ENCODE measurements at regions not wholly inside any gene's neighbourhood (a gene's known extent, or its start where the extent isn't known, plus 50 kb on each side); places are given as distances from the start of the nearest gene placed in this dataset.
"Not testable (repeated sequence)": the region's sequence is repeated elsewhere in the genome, so short reads cannot be mapped to it uniquely, and the experiment has no call there.

- H3K4me3 ChIP-seq (ENCODE audit: low read length); CTCF ChIA-PET; H3K4me1 ChIP-seq (ENCODE audit: insufficient read depth, low read length); H3K4me1 Mint-ChIP-seq; POLR2A ChIA-PET; H3K27ac ChIP-seq (ENCODE audit: low read depth, low read length); H3K27ac Mint-ChIP-seq; H3K36me3 Mint-ChIP-seq; H3K27me3 ChIP-seq (ENCODE audit: insufficient read depth, low read length, poor library complexity, severe bottlenecking); H3K36me3 ChIP-seq (ENCODE audit: insufficient read depth, low read length); H3K4me3 Mint-ChIP-seq; H3K9me3 ChIP-seq (ENCODE audit: low read length); DNase-seq; H3K9me3 Mint-ChIP-seq: not testable (repeated sequence)
- peaks cover 10 to 20% of the 10 kb centered on the region in 2 donors for H3K27me3 Mint-ChIP-seq
Observed at GRCh38 chr12:108420421-108420820, 81.3 kb upstream of the CMKLR1 start.

GRCh38 chr12:108419949-108420348, 80.8 kb upstream of the CMKLR1 start:
- no peak overlapping the region for H3K4me3 ChIP-seq (ENCODE audit: low read length)
- Mint-ChIP-seq H3K9me3 (peaks cover 0 to 5% (median 0%) of the 10 kb centered on the region in 5 donors), H3K4me3 (no peak overlapping the region), H3K4me1 (no peaks in the 10 kb centered on the region), H3K27ac (no peak overlapping the region), H3K27me3 (peaks cover 11 to 19% of the 10 kb centered on the region in 2 donors), H3K36me3 (no peaks in the 10 kb centered on the region)
- POLR2A ChIA-PET, result no interaction called here
- H3K4me1 ChIP-seq (ENCODE audit: insufficient read depth, low read length), result no peaks in the 10 kb centered on the region
- H3K27me3 ChIP-seq (ENCODE audit: insufficient read depth, low read length, poor library complexity, severe bottlenecking), result no peaks in the 10 kb centered on the region
- H3K36me3 ChIP-seq (ENCODE audit: insufficient read depth, low read length), result no peaks in the 10 kb centered on the region
- no peak for DNase-seq
- CTCF ChIA-PET, result no interaction called here
- H3K27ac ChIP-seq (ENCODE audit: low read depth, low read length), result no peak overlapping the region
- no peaks in the 10 kb centered on the region for H3K9me3 ChIP-seq (ENCODE audit: low read length)

- Mint-ChIP-seq H3K4me3 (no peak overlapping the region), H3K27ac (no peak overlapping the region), H3K9me3 (peaks cover 0 to 5% (median 0%) of the 10 kb centered on the region in 5 donors), H3K27me3 (peaks cover 9 to 18% of the 10 kb centered on the region in 2 donors), H3K36me3 (no peaks in the 10 kb centered on the region), H3K4me1 (no peaks in the 10 kb centered on the region)
- H3K9me3 ChIP-seq (ENCODE audit: low read length), result no peaks in the 10 kb centered on the region
- no peak overlapping the region for H3K4me3 ChIP-seq (ENCODE audit: low read length)
- H3K36me3 ChIP-seq (ENCODE audit: insufficient read depth, low read length), result no peaks in the 10 kb centered on the region
- H3K4me1 ChIP-seq (ENCODE audit: insufficient read depth, low read length), result no peaks in the 10 kb centered on the region
- CTCF ChIA-PET, result no interaction called here
- no peak for DNase-seq
- POLR2A ChIA-PET, result no interaction called here
- no peak overlapping the region for H3K27ac ChIP-seq (ENCODE audit: low read depth, low read length)
- no peaks in the 10 kb centered on the region for H3K27me3 ChIP-seq (ENCODE audit: insufficient read depth, low read length, poor library complexity, severe bottlenecking)
Observed at GRCh38 chr12:108418164-108418890, 79.2 kb upstream of the CMKLR1 start.

- H3K36me3 Mint-ChIP-seq, result no peaks in the 10 kb centered on the region
- Histone ChIP-seq H3K9me3 (ENCODE audit: low read length) (no peaks in the 10 kb centered on the region), H3K4me3 (ENCODE audit: low read length) (no peak overlapping the region), H3K27me3 (ENCODE audit: insufficient read depth, low read length, poor library complexity, severe bottlenecking) (no peaks in the 10 kb centered on the region), H3K36me3 (ENCODE audit: insufficient read depth, low read length) (no peaks in the 10 kb centered on the region), H3K27ac (ENCODE audit: low read depth, low read length) (no peak overlapping the region), H3K4me1 (ENCODE audit: insufficient read depth, low read length) (no peaks in the 10 kb centered on the region)
- H3K4me1 Mint-ChIP-seq, result no peaks in the 10 kb centered on the region
- H3K4me3 Mint-ChIP-seq, result no peak overlapping the region
- ChIA-PET POLR2A (no interaction called here), CTCF (no interaction called here)
- no peak for DNase-seq
- H3K9me3 Mint-ChIP-seq, result peaks cover 0 to 5% (median 0%) of the 10 kb centered on the region in 5 donors
- H3K27me3 Mint-ChIP-seq, result peaks cover 13 to 29% of the 10 kb centered on the region in 2 donors
- H3K27ac Mint-ChIP-seq, result no peak overlapping the region
Observed at GRCh38 chr12:108414021-108414420, 74.9 kb upstream of the CMKLR1 start.

GRCh38 chr12:108410689-108411088, 71.6 kb upstream of the CMKLR1 start:
- H3K9me3 ChIP-seq (ENCODE audit: low read length), result no peaks in the 10 kb centered on the region
- H3K4me1 ChIP-seq (ENCODE audit: insufficient read depth, low read length), result no peaks in the 10 kb centered on the region
- POLR2A ChIA-PET, result no interaction called here
- H3K27me3 Mint-ChIP-seq, result peaks cover 24 to 41% of the 10 kb centered on the region in 2 donors
- no peak overlapping the region for H3K27ac ChIP-seq (ENCODE audit: low read depth, low read length)
- peaks cover 7 to 12% (median 8%) of the 10 kb centered on the region in 5 donors for H3K9me3 Mint-ChIP-seq
- H3K27ac Mint-ChIP-seq, result no peak overlapping the region
- no peak overlapping the region for H3K4me3 Mint-ChIP-seq
- CTCF ChIA-PET, result no interaction called here
- no peak overlapping the region for H3K4me3 ChIP-seq (ENCODE audit: low read length)
- H3K27me3 ChIP-seq (ENCODE audit: insufficient read depth, low read length, poor library complexity, severe bottlenecking), result no peaks in the 10 kb centered on the region
- H3K4me1 Mint-ChIP-seq, result no peaks in the 10 kb centered on the region
- DNase-seq, result no peak
- H3K36me3 ChIP-seq (ENCODE audit: insufficient read depth, low read length), result no peaks in the 10 kb centered on the region
- H3K36me3 Mint-ChIP-seq, result no peaks in the 10 kb centered on the region

- POLR2A ChIA-PET, result no interaction called here
Observed at GRCh38 chr12:108409481-108409880, 70.4 kb upstream of the CMKLR1 start.

GRCh38 chr12:108403952-108404351, 64.8 kb upstream of the CMKLR1 start:
- Mint-ChIP-seq H3K4me3 (no peak overlapping the region), H3K9me3 (peaks cover 8 to 14% (median 10%) of the 10 kb centered on the region in 5 donors), H3K4me1 (no peaks in the 10 kb centered on the region), H3K36me3 (no peaks in the 10 kb centered on the region), H3K27ac (no peak overlapping the region), H3K27me3 (peaks cover 25 to 36% of the 10 kb centered on the region in 2 donors)
- CTCF ChIA-PET, result no interaction called here
- H3K27ac ChIP-seq (ENCODE audit: low read depth, low read length), result no peak overlapping the region
- H3K36me3 ChIP-seq (ENCODE audit: insufficient read depth, low read length), result no peaks in the 10 kb centered on the region
- no peak for DNase-seq
- H3K9me3 ChIP-seq (ENCODE audit: low read length), result no peaks in the 10 kb centered on the region
- POLR2A ChIA-PET, result no interaction called here
- no peaks in the 10 kb centered on the region for H3K4me1 ChIP-seq (ENCODE audit: insufficient read depth, low read length)
- H3K27me3 ChIP-seq (ENCODE audit: insufficient read depth, low read length, poor library complexity, severe bottlenecking), result no peaks in the 10 kb centered on the region
- H3K4me3 ChIP-seq (ENCODE audit: low read length), result no peak overlapping the region

More at GRCh38 chr12:108409481-108409880, 70.4 kb upstream of the CMKLR1 start:
- Histone ChIP-seq H3K4me3 (ENCODE audit: low read length) (no peak overlapping the region), H3K36me3 (ENCODE audit: insufficient read depth, low read length) (no peaks in the 10 kb centered on the region), H3K27me3 (ENCODE audit: insufficient read depth, low read length, poor library complexity, severe bottlenecking) (no peaks in the 10 kb centered on the region), H3K4me1 (ENCODE audit: insufficient read depth, low read length) (no peaks in the 10 kb centered on the region), H3K27ac (ENCODE audit: low read depth, low read length) (no peak overlapping the region), H3K9me3 (ENCODE audit: low read length) (no peaks in the 10 kb centered on the region)
- Mint-ChIP-seq H3K36me3 (no peaks in the 10 kb centered on the region), H3K27me3 (peaks cover 19 to 38% of the 10 kb centered on the region in 2 donors), H3K27ac (no peak overlapping the region), H3K9me3 (peaks cover 7 to 14% (median 10%) of the 10 kb centered on the region in 5 donors), H3K4me3 (no peak overlapping the region), H3K4me1 (no peaks in the 10 kb centered on the region)
- no peak for DNase-seq
- CTCF ChIA-PET, result no interaction called here

GRCh38 chr12:108401964-108402363, 62.9 kb upstream of the CMKLR1 start:
- no peak for DNase-seq
- Mint-ChIP-seq H3K4me3 (no peak overlapping the region), H3K36me3 (no peaks in the 10 kb centered on the region), H3K4me1 (no peaks in the 10 kb centered on the region), H3K9me3 (peaks cover 6 to 14% (median 13%) of the 10 kb centered on the region in 5 donors), H3K27me3 (peaks cover 19 to 34% of the 10 kb centered on the region in 2 donors), H3K27ac (no peak overlapping the region)
- no peak overlapping the region for H3K4me3 ChIP-seq (ENCODE audit: low read length)
- H3K27ac ChIP-seq (ENCODE audit: low read depth, low read length), result no peak overlapping the region
- H3K9me3 ChIP-seq (ENCODE audit: low read length), result no peaks in the 10 kb centered on the region
- H3K4me1 ChIP-seq (ENCODE audit: insufficient read depth, low read length), result no peaks in the 10 kb centered on the region
- no peaks in the 10 kb centered on the region for H3K36me3 ChIP-seq (ENCODE audit: insufficient read depth, low read length)
- H3K27me3 ChIP-seq (ENCODE audit: insufficient read depth, low read length, poor library complexity, severe bottlenecking), result no peaks in the 10 kb centered on the region
- ChIA-PET POLR2A (no interaction called here), CTCF (no interaction called here)
